Prostate gland (tissue), 2 donors: ENCODE measurements at regions not wholly inside any gene's neighbourhood (a gene's known extent, or its start where the extent isn't known, plus 50 kb on each side); places are given as distances from the start of the nearest gene placed in this dataset.

Experiments
- DNase-seq: peaks from one replicate; pipeline ENCODE4 v3.0.0-alpha.2; 2019; ENCODE audit warnings: low spot score
- H3K27ac ChIP-seq, 2 donors: fragments of 200-600 bp; sonication (generic); 2 replicates each; pipeline ENCODE4 v1.5.1; 2017 to 2019
- H3K27me3 ChIP-seq: fragments of 200-600 bp; sonication (generic); replicated peaks from 2 replicates; pipeline ENCODE4 v1.5.1; 2019; ENCODE audit not compliant: insufficient read depth
- H3K36me3 ChIP-seq, 2 donors: fragments of 200-600 bp; sonication (generic); 1 replicate in 1 of 2; 2 replicates in 1 of 2; pipeline versions ENCODE4 v1.5.1 to v1.8.1; 2017 to 2019
- H3K4me1 ChIP-seq: fragments of 200-600 bp; sonication (generic); replicated peaks from 2 replicates; pipeline ENCODE4 v1.5.1; 2019
- H3K4me3 ChIP-seq, 2 donors: fragments of 200-600 bp; sonication (generic); 2 replicates each; pipeline ENCODE4 v1.5.1; 2017 to 2019
- H3K9me3 ChIP-seq: fragments of 200-600 bp; sonication (generic); 2 replicates; pipeline ENCODE4 v1.5.1; 2017
- CTCF ChIP-seq, 4 experiments: fragments of 200-600 bp in 2 of 4; fragments of 450-650 bp in 2 of 4; sonication (generic) in 2 of 4; IDR thresholded peaks; 1 replicate in 3 of 4; 2 replicates in 1 of 4; pipeline ENCODE4 v1.5.1; 2016 to 2019; ENCODE audit warnings: antibody characterized with exemption in 4 of 4, mild to moderate bottlenecking in 2 of 4, moderate library complexity in 2 of 4
- POLR2A ChIP-seq: fragments of 450-650 bp; IDR thresholded peaks from one replicate; pipeline ENCODE4 v1.6.1; 2016; ENCODE audit warnings: antibody characterized with exemption, mild to moderate bottlenecking
- POLR2AphosphoS5 ChIP-seq: sonication (generic); formaldehyde crosslinking; IDR thresholded peaks from one replicate; pipeline ENCODE4 v1.6.1; 2017; ENCODE audit warnings: antibody characterized with exemption
- WGBS: methylation state at CpG from one replicate; pipeline ENCODE4 v1.1.5; 2018; 5-methylcytosine and 5-hydroxymethylcytosine counted together
- intact Hi-C: fragments of 100-400 bp; cut with DNase I; formaldehyde crosslinking; loops from one replicate; pipeline ENCODE4 v1.14.2; 2022

- Histone ChIP-seq H3K27ac (no peak overlapping the region), H3K36me3 (no peaks in the 10 kb centered on the region), H3K4me1 (no peaks in the 10 kb centered on the region), H3K27me3 (no peaks in the 10 kb centered on the region), H3K4me3 (no peak overlapping the region), H3K9me3 (no peaks in the 10 kb centered on the region)
- 33% methylated on average over 2 of the region's 2 CpGs for WGBS
- intact Hi-C loops, result no loop called here
- DNase-seq, result no peak
- TF ChIP-seq CTCF (IDR thresholded peaks at IDR 0.05), result no peak
- TF ChIP-seq POLR2AphosphoS5, result no peak
- no peak for TF ChIP-seq POLR2A
These were observed 205.7 kb upstream of the TET2 start for GRCh38 chr4:104940927-104941326.

GRCh38 chr4:104941661-104942062 lies 205.0 kb upstream of the TET2 start:
- Histone ChIP-seq H3K27me3 (no peaks in the 10 kb centered on the region), H3K27ac (no peak overlapping the region), H3K4me1 (no peaks in the 10 kb centered on the region), H3K4me3 (no peak overlapping the region), H3K36me3 (no peaks in the 10 kb centered on the region), H3K9me3 (no peaks in the 10 kb centered on the region)
- TF ChIP-seq POLR2A, result no peak
- TF ChIP-seq POLR2AphosphoS5, result no peak
- TF ChIP-seq CTCF (IDR thresholded peaks at IDR 0.05), result no peak
- DNase-seq, result no peak
- intact Hi-C loops, result no loop called here
- 25% methylated on average over 1 of the region's 1 CpG for WGBS

GRCh38 chr4:104942990-104943743 lies 203.5 kb upstream of the TET2 start:
- no peaks in the 10 kb centered on the region for H3K27me3 ChIP-seq
- no peak overlapping the region for H3K4me3 ChIP-seq
- no peak overlapping the region for H3K27ac ChIP-seq
- DNase-seq, result no peak
- H3K36me3 ChIP-seq, result no peaks in the 10 kb centered on the region
- intact Hi-C loops, result no loop called here
- WGBS, result 82% methylated on average over 6 of the region's 6 CpGs
- TF ChIP-seq CTCF (IDR thresholded peaks at IDR 0.05) (no peak), POLR2A (no peak), POLR2AphosphoS5 (no peak)
- no peaks in the 10 kb centered on the region for H3K4me1 ChIP-seq
- no peaks in the 10 kb centered on the region for H3K9me3 ChIP-seq

- no peaks in the 10 kb centered on the region for H3K4me1 ChIP-seq
- TF ChIP-seq CTCF (IDR thresholded peaks at IDR 0.05), result no peak
- TF ChIP-seq POLR2A, result no peak
- TF ChIP-seq POLR2AphosphoS5, result no peak
- no peaks in the 10 kb centered on the region for H3K9me3 ChIP-seq
- H3K27ac ChIP-seq, result no peak overlapping the region
- intact Hi-C loops, result no loop called here
- no peak overlapping the region for H3K4me3 ChIP-seq
- no peak for DNase-seq
- H3K27me3 ChIP-seq, result no peaks in the 10 kb centered on the region
- no peaks in the 10 kb centered on the region for H3K36me3 ChIP-seq
These were observed 202.1 kb upstream of the TET2 start for GRCh38 chr4:104944596-104944995.

GRCh38 chr4:104964410-104965175 lies 182.1 kb upstream of the TET2 start:
- no peak overlapping the region for H3K27ac ChIP-seq
- DNase-seq, result no peak
- intact Hi-C loops, result no loop called here
- WGBS, result 84% methylated on average over 4 of the region's 4 CpGs
- no peak for TF ChIP-seq POLR2A
- TF ChIP-seq CTCF (IDR thresholded peaks at IDR 0.05), result no peak
- TF ChIP-seq POLR2AphosphoS5, result no peak
- no peak overlapping the region for H3K4me3 ChIP-seq
- no peaks in the 10 kb centered on the region for H3K4me1 ChIP-seq
- no peaks in the 10 kb centered on the region for H3K27me3 ChIP-seq
- no peaks in the 10 kb centered on the region for H3K36me3 ChIP-seq
- no peaks in the 10 kb centered on the region for H3K9me3 ChIP-seq
